GM21717 (cell line): ENCODE measurements at regions not wholly inside any gene's neighbourhood (a gene's known extent, or its start where the extent isn't known, plus 50 kb on each side); places are given as distances from the start of the nearest gene placed in this dataset.
"Not testable (repeated sequence)": the region's sequence is repeated elsewhere in the genome, so short reads cannot be mapped to it uniquely, and the experiment has no call there.

Experiments used
- ATAC-seq: cut with Tn5 transposase; IDR thresholded peaks from one replicate; pipeline ENCODE4 v1.9.1; 2021; ENCODE audit warnings: mild to moderate bottlenecking, moderate library complexity; ENCODE audit not compliant: unreplicated experiment

DNA sequence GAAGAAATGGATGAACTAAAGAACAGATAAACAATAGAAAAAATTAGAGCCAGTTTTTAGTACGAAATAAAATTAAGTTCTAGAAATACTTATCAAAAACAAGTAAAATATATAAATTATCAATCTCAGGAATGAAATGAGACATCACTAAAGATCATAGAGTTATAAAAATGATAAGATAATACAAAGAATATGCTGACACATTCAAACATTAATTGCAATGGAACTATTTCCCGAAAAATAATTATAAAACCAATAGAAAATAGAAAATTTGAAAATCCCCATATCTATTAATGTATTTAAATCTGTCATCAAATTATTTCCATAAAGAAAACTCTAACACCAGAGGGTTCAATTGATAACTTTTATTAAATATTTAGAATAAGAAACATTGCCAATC lies 458.1 kb upstream of the MBL2 start:
- no peak for ATAC-seq

DNA sequence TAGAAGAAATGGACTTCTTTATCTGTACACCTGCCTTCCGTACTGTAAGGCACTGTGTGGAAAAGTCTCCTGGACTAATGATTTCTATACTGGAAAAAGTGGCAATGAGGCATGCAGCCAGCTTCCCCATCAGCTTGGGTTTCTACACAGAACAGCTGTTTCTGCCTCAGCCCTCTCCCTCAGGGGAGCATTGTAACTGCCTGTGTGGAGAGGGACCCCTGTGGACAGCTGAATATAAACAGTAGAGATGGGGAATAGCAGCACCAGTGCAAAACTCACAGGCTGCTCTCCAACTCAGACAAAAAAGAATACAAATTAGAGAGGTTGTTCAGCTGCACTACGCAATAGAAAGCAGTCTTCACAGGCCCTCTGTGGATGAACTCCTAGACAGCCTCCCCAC lies 451.3 kb upstream of the MBL2 start:
- ATAC-seq, result no peak

DNA sequence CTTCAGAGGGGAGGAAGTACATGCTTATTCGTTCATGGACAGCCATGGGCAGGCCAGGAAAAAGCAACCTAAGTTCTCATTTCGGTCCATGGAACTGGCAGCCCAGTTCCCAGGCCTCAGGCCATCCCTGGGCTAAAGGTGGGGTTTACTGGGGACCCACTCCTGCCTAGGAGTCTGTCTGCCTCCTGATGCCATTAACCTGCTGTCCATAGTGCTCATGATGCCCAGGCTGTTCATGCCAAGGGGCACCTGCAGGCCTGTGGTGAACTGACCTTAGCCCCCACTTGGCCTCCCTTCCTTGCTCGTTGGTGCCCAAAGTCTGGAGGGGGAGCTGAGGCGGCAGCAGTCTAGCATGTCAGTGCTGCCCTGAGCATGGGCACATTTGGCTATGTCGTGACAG lies 450.2 kb upstream of the MBL2 start:
- no peak for ATAC-seq

DNA sequence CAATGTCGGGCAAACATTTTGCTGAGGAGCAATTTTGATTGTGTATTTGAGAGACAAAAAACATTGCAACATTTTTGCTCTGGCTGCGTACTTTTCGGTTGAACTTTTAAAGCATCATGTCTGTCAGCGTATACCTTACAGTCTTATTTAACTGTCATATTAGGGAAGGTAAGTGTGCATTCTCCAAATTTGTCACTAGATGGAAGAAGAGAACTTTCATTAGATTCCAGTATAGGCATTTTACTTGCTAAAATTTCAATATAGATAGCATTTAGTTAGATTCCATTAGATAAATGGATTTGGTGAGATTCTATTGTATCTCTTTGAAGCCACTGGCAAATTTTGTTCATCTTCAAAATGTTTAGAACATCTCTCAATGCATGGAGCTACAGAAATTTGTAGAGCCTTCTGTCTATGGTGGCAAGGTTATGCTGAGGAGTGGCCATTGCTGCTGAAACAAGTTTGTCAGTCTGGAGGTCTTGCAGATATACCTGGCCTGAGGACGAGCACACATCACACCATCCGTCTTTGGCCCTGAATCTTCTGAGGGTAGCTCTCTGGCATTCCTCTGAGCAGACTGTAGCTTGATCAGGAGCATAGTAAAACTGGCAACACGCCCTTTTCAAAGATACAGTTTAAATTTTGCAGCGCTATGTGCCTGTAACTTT lies 437.5 kb upstream of the MBL2 start:
- ATAC-seq, result no peak

- no peak for ATAC-seq
These were observed 411.1 kb upstream of the MBL2 start for GRCh38 chr10:53183733-53184132.

DNA sequence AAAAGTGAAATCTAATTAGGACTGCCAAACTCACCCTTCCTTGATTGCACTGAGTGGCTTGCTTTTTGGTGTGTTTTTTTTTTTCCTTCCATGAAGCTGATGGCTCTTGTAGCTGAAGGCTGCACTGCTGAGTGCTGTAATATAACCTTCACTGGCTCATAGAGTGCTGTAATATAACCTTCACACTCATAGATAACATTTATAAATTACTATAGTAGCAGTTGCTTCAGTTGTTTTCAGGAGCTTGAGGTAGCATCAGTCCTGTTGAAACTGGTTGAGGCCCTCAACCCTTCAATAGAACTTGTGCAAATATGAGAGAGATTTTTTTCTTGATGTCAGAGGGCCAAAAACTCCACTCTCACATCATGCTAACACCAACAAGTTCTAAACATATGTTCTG lies 404.9 kb upstream of the MBL2 start:
- no peak for ATAC-seq

DNA sequence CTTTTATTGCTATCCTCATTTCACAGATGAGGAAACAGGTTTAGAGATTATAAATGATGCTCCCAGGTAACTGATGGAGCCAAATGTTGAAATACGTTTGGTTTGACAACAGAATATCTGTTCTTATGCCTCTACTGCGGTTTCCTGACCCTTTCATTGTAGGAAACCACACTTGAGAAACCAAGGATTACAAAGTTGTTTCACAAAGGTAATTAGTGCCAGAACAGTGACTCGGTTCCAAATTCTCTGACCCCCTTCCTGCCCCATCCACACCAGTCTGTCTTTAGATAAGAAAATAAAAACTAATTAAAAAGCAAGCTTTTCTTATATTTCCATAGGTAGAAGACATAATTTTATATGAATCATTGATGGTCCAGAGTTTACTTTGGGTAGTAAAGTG lies 393.7 kb upstream of the MBL2 start:
- ATAC-seq, result no peak

DNA sequence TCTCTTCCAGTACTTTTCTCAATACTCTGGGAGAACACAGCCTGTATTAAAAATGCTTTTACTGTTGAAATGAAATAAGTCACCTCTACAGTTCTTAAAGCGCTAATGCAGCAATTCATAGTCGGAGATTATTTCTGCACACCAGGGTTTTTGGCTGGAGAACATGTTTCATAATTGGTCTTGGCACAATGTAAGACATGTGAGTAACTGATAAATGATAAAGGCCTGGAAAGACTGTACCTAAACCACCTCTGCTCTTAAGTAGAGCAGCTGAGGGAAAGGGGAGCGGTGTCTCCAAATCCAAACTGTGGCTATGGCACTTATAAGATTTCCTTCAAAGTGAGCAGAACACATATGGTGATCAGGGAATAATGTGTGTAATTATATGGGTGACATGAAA lies 390.3 kb upstream of the MBL2 start:
- no peak for ATAC-seq

- ATAC-seq, result no peak
These were observed 388.6 kb upstream of the MBL2 start for GRCh38 chr10:53161231-53161630.

- ATAC-seq, result not testable (repeated sequence)
These were observed 383.1 kb upstream of the MBL2 start for GRCh38 chr10:53155674-53156073.

DNA sequence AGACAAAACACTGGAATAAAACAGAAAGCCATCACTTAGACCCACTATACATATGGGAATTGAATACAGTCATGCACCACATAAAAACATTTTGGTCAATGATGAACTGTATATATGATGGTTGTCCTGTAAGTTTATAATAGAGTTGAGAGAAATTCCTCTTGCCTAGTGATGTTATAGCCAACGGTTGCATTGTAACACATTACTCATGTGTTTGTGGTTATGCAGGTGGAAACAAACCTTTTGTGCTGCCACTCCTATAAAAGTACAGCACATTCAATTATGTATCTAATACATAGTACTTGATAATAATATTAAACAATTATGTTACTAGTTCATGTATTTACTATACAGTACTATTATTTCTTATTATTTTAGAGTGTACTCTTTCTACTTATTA lies 381.2 kb upstream of the MBL2 start:
- no peak for ATAC-seq

GRCh38 chr10:53140506-53140905 lies 367.9 kb upstream of the MBL2 start:
- ATAC-seq, result no peak

DNA sequence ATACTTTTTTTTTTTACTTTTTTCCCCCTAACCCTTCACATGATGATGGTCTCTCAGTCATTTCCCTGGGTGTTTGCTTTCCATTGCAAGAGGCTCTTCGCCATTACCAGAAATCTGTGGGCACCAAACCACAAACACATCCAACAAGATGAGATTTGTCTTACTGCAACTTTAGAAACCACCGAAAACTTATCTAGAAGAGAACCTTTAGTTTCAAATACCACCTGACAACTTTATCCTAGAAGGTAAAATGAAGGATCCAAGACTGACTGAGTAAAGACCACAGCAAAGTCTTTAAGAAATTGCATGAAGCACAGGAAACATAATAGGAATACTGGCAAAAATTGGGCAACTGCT lies 363.3 kb upstream of the MBL2 start:
- ATAC-seq, result no peak

DNA sequence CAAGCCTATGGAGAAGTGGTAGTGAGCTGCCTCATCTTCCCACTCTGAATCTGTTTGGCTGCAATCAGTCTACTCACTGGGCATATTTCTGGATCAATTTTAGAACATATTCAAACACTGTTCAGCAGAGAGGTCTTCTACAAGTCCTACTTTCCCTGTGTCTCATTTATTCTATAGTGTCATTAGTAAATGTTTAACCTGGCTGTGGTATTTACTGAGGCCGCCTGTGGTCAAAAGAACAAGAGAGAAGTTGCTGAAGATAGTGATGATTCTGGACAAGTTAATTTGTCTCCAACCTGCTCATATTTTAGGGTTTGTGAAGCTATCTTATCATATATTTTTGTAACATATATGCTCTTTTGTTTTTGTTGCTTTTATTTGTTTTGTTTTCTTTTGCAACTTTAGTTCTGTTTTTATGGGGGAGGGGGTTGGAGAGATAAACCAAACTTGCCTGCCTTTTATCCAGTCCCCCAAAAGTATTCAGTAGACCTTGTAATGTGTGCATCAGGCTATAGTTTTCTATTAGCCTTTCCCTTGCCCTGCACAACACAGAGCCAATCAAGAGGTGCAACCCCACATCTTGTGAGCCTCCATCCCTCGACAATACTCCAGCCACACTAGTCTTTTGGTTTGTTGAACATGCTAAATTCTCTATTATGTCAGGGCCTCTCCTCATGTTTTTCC lies 362.8 kb upstream of the MBL2 start:
- no peak for ATAC-seq

DNA sequence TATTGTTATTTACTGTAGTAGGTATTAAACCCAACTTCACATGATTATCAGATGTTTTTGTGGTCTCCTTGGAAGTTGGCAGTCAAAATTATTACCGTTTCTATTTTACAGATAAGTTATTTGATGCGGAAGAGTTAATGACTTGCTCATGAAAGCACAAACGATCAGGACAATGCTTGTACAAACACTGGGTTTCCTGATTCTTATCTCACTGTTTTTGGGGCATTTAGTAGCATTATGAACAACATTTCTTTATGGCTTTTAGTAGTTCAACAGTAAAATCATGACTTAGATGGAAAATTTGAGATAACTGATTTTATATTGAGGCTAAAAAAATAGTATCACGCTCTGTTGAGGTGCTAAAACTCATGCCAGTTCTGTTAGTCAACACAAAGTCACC lies 361.5 kb upstream of the MBL2 start:
- ATAC-seq, result no peak

DNA sequence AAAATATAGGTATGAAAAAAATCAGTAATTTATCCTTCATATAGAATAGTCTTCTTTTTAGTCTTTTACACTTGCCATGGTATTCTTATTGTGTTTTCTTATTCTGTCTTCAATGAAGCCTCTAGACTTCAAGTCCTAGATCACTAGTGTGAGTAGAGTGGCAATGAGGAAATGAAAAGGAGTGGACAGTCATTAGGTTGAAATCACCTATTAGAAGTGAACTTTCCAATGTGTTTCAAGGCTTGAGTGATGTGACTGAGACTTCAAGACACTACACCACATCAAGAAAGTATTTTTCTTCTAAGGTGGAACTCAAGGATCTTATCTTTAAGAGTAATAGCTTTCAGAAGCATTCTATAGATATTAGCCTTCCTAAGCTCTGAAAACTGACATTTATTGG lies 357.8 kb upstream of the MBL2 start:
- no peak for ATAC-seq

DNA sequence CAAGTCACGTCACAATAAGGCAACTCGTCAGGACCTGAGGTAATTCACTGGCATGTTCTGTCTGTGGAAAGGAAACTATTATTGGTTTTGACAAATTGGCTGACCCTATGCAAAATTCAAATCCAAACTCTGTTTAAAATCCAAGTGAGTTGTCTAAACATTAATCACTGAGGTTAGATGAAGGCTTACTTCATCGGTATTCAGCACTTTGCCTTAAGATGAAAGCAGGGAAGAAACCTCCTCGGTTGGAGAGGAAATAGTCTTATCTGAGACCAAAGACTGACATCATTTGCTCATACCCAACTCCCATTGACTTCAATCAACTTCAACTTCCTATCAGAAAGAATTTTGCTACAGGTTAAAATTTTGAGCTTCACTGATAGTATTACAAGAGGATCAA lies 355.1 kb upstream of the MBL2 start:
- no peak for ATAC-seq

DNA sequence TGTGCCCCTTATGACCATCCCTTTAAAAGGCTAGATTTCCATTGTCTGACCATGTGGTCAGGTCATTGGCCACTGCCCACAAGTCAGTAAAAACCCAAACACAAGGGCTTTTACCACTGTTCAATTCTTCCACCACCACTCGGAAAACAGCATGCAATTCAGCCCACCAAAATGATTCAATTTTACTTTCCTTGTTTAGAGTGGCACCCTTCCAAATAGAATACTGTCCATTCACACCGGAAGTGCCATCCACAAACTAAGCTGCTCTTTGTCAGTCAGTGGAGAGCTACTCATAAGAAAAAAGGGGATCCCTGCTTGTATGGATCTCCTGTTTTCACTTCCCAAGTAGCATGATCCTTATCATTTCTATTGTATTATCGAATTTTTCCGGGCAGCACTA lies 350.7 kb upstream of the MBL2 start:
- ATAC-seq, result no peak

DNA sequence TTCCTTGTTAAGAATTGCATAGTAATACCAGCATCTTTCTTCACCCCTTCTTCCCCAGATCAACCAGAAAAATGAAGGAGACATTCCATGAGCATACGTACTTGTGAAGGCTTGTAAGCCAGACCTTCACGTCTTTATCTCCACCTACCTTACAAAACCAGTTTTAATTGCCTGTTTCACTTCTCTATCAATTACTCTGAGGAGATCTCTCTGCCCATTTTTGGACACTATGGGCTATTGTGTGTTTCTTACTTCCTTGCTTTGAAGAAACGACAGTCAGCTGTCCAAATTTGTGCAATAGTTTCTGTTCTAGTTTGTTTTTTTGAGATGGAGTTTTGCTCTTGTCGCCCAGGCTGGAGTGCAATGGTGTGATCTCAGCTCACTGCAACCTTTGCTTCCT lies 349.7 kb upstream of the MBL2 start:
- ATAC-seq, result no peak

DNA sequence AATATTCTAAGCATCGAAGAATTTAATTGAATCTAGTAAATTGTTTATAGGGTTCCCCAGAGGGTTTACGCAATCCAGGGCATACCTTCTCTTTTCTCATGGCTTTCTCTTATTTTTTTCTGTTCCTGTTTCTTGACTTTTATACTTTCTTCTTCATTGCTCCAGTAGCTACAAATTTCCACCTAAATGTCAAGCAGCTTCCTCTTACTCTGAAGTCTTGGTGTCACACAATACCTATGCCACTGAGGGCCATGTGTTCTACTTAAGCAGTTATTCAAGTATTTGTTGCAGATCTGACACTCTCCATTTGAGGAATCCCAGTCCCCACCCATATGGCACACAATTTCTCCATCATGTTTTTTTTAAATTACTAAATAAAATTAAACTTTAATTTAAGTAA lies 343.1 kb upstream of the MBL2 start:
- ATAC-seq, result no peak

- ATAC-seq, result no peak
These were observed 338.9 kb upstream of the MBL2 start for GRCh38 chr10:53111529-53111928.

DNA sequence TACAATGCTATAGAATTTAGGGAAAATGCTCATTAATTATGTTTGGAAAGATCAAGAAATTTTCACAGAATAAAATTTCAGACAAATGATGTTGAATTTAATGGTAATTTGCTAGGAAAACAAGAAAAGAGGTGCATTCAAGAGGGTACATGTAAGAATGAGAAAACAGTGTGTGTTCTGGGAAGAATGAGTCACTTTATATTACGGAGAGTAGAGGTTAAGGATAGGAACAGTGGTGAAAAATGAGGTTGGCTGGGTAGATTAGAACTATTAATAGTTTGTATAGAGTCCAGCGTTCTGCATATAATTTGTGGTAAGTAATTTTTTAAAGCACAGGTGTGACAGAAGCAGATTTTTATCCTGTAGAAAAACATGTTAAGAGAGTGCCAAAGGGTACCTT lies 336.7 kb upstream of the MBL2 start:
- ATAC-seq, result no peak

GRCh38 chr10:53108317-53108934 lies 335.8 kb upstream of the MBL2 start:
- ATAC-seq, result no peak
